Neural progenitor cell (in vitro differentiated cells): ENCODE measurements at regions not wholly inside any gene's neighbourhood (a gene's known extent, or its start where the extent isn't known, plus 50 kb on each side); places are given as distances from the start of the nearest gene placed in this dataset.

Experiments
- CTCF ChIP-seq: fragments of 200-600 bp; sonication (generic); IDR thresholded peaks from 2 replicates; pipeline ENCODE4 v1.5.1; 2017; ENCODE audit warnings: antibody characterized with exemption, mild to moderate bottlenecking
- EZH2 ChIP-seq: fragments of 200-600 bp; sonication (generic); IDR thresholded peaks from 2 replicates; pipeline ENCODE4 v1.6.1; 2017; ENCODE audit warnings: antibody characterized with exemption, mild to moderate bottlenecking, moderate library complexity
- EZH2phosphoT487 ChIP-seq: fragments of 200-600 bp; sonication (generic); IDR thresholded peaks from 2 replicates; pipeline ENCODE4 v1.6.1; 2017; ENCODE audit warnings: antibody characterized with exemption

GRCh38 chr16:5616841-5617240, 519.2 kb upstream of the EEF2KMT start:
- TF ChIP-seq EZH2 (no peak), CTCF (no peak), EZH2phosphoT487 (no peak)
